ENCODE measurements at regions not wholly inside any gene's neighbourhood (a gene's known extent, or its start where the extent isn't known, plus 50 kb on each side); places are given as distances from the start of the nearest gene placed in this dataset.

- peaks cover 11% of the 10 kb centered on the region for H3K9me3 Mint-ChIP-seq
- H3K36me3 Mint-ChIP-seq, result no peaks in the 10 kb centered on the region
- no peak for DNase-seq
- no peaks in the 10 kb centered on the region for H3K4me1 Mint-ChIP-seq
- no peak overlapping the region for H3K27ac Mint-ChIP-seq
- no peak overlapping the region for H3K4me3 Mint-ChIP-seq
- H3K27me3 Mint-ChIP-seq, result no peaks in the 10 kb centered on the region
These were observed 295.8 kb downstream of the GABRB3 start for GRCh38 chr15:26477044-26477443.

GRCh38 chr15:26475554-26475953 lies 297.3 kb downstream of the GABRB3 start:
- peaks cover 12% of the 10 kb centered on the region for H3K9me3 Mint-ChIP-seq
- H3K4me3 Mint-ChIP-seq, result no peak overlapping the region
- no peaks in the 10 kb centered on the region for H3K27me3 Mint-ChIP-seq
- DNase-seq, result no peak
- no peak overlapping the region for H3K27ac Mint-ChIP-seq
- no peaks in the 10 kb centered on the region for H3K4me1 Mint-ChIP-seq
- H3K36me3 Mint-ChIP-seq, result no peaks in the 10 kb centered on the region

- no peak for DNase-seq
- Mint-ChIP-seq H3K27ac (no peak overlapping the region), H3K4me3 (no peak overlapping the region), H3K36me3 (no peaks in the 10 kb centered on the region), H3K9me3 (peaks cover 18% of the 10 kb centered on the region), H3K27me3 (no peaks in the 10 kb centered on the region), H3K4me1 (no peaks in the 10 kb centered on the region)
These were observed 300.2 kb downstream of the GABRB3 start for GRCh38 chr15:26472661-26473060.

GRCh38 chr15:26461847-26462608 lies 310.8 kb downstream of the GABRB3 start:
- H3K9me3 Mint-ChIP-seq, result peaks cover 17% of the 10 kb centered on the region

GRCh38 chr15:26460165-26460564 lies 312.7 kb downstream of the GABRB3 start:
- no peak for DNase-seq
- H3K9me3 Mint-ChIP-seq, result peaks cover 18% of the 10 kb centered on the region
- H3K27ac Mint-ChIP-seq, result no peak overlapping the region
- no peaks in the 10 kb centered on the region for H3K27me3 Mint-ChIP-seq
- no peak overlapping the region for H3K4me3 Mint-ChIP-seq
- H3K36me3 Mint-ChIP-seq, result no peaks in the 10 kb centered on the region
- no peaks in the 10 kb centered on the region for H3K4me1 Mint-ChIP-seq

More at GRCh38 chr15:26461847-26462608, 310.8 kb downstream of the GABRB3 start:
- Mint-ChIP-seq H3K27ac (no peak overlapping the region), H3K4me1 (no peaks in the 10 kb centered on the region), H3K4me3 (no peak overlapping the region), H3K27me3 (no peaks in the 10 kb centered on the region), H3K36me3 (no peaks in the 10 kb centered on the region)
- DNase-seq, result no peak

- Mint-ChIP-seq H3K9me3 (peaks cover 15% of the 10 kb centered on the region), H3K27me3 (no peaks in the 10 kb centered on the region), H3K4me3 (no peak overlapping the region), H3K36me3 (no peaks in the 10 kb centered on the region), H3K4me1 (no peaks in the 10 kb centered on the region), H3K27ac (no peak overlapping the region)
- DNase-seq, result no peak
These were observed 317.0 kb downstream of the GABRB3 start for GRCh38 chr15:26455828-26456227.

- H3K27me3 Mint-ChIP-seq, result no peaks in the 10 kb centered on the region
- H3K4me1 Mint-ChIP-seq, result no peaks in the 10 kb centered on the region
- peaks cover 13% of the 10 kb centered on the region for H3K9me3 Mint-ChIP-seq
- DNase-seq, result no peak
- H3K36me3 Mint-ChIP-seq, result no peaks in the 10 kb centered on the region
- no peak overlapping the region for H3K27ac Mint-ChIP-seq
- H3K4me3 Mint-ChIP-seq, result no peak overlapping the region
These were observed 319.0 kb downstream of the GABRB3 start for GRCh38 chr15:26453914-26454313.

GRCh38 chr15:26451995-26452394 lies 320.9 kb downstream of the GABRB3 start:
- H3K4me3 Mint-ChIP-seq, result no peak overlapping the region
- H3K27me3 Mint-ChIP-seq, result no peaks in the 10 kb centered on the region
- no peaks in the 10 kb centered on the region for H3K36me3 Mint-ChIP-seq
- no peak overlapping the region for H3K27ac Mint-ChIP-seq
- H3K4me1 Mint-ChIP-seq, result no peaks in the 10 kb centered on the region
- peaks cover 6% of the 10 kb centered on the region for H3K9me3 Mint-ChIP-seq
- DNase-seq, result no peak

GRCh38 chr15:26449291-26449690 lies 323.6 kb downstream of the GABRB3 start:
- Mint-ChIP-seq H3K9me3 (peaks cover 3% of the 10 kb centered on the region), H3K27me3 (no peaks in the 10 kb centered on the region), H3K27ac (no peak overlapping the region), H3K36me3 (no peaks in the 10 kb centered on the region), H3K4me1 (no peaks in the 10 kb centered on the region), H3K4me3 (no peak overlapping the region)
- no peak for DNase-seq

GRCh38 chr15:26443321-26443720 lies 329.5 kb downstream of the GABRB3 start:
- DNase-seq, result no peak
- Mint-ChIP-seq H3K36me3 (no peaks in the 10 kb centered on the region), H3K9me3 (no peaks in the 10 kb centered on the region), H3K27me3 (no peaks in the 10 kb centered on the region), H3K27ac (no peak overlapping the region), H3K4me3 (no peak overlapping the region), H3K4me1 (no peaks in the 10 kb centered on the region)

GRCh38 chr15:26442680-26443079 lies 330.2 kb downstream of the GABRB3 start:
- no peak overlapping the region for H3K4me3 Mint-ChIP-seq
- H3K27me3 Mint-ChIP-seq, result no peaks in the 10 kb centered on the region
- no peaks in the 10 kb centered on the region for H3K36me3 Mint-ChIP-seq
- H3K4me1 Mint-ChIP-seq, result no peaks in the 10 kb centered on the region
- no peak for DNase-seq
- no peak overlapping the region for H3K27ac Mint-ChIP-seq
- no peaks in the 10 kb centered on the region for H3K9me3 Mint-ChIP-seq

GRCh38 chr15:26439681-26440080 lies 333.2 kb downstream of the GABRB3 start:
- no peak overlapping the region for H3K4me3 Mint-ChIP-seq
- H3K9me3 Mint-ChIP-seq, result no peaks in the 10 kb centered on the region
- H3K36me3 Mint-ChIP-seq, result no peaks in the 10 kb centered on the region
- H3K27ac Mint-ChIP-seq, result no peak overlapping the region
- no peak for DNase-seq
- no peaks in the 10 kb centered on the region for H3K27me3 Mint-ChIP-seq
- no peaks in the 10 kb centered on the region for H3K4me1 Mint-ChIP-seq

GRCh38 chr15:26438718-26439117 lies 334.1 kb downstream of the GABRB3 start:
- no peaks in the 10 kb centered on the region for H3K27me3 Mint-ChIP-seq
- H3K27ac Mint-ChIP-seq, result no peak overlapping the region
- H3K4me3 Mint-ChIP-seq, result no peak overlapping the region
- H3K4me1 Mint-ChIP-seq, result no peaks in the 10 kb centered on the region
- no peaks in the 10 kb centered on the region for H3K9me3 Mint-ChIP-seq
- DNase-seq, result no peak
- H3K36me3 Mint-ChIP-seq, result no peaks in the 10 kb centered on the region

GRCh38 chr15:26438316-26438715 lies 334.6 kb downstream of the GABRB3 start:
- Mint-ChIP-seq H3K4me3 (no peak overlapping the region), H3K4me1 (no peaks in the 10 kb centered on the region), H3K27me3 (no peaks in the 10 kb centered on the region), H3K9me3 (no peaks in the 10 kb centered on the region), H3K27ac (no peak overlapping the region), H3K36me3 (no peaks in the 10 kb centered on the region)
- no peak for DNase-seq

GRCh38 chr15:26433818-26434217 lies 339.0 kb downstream of the GABRB3 start:
- Mint-ChIP-seq H3K9me3 (peaks cover 3% of the 10 kb centered on the region), H3K27ac (no peak overlapping the region), H3K27me3 (peaks cover 4% of the 10 kb centered on the region), H3K4me1 (no peaks in the 10 kb centered on the region), H3K36me3 (no peaks in the 10 kb centered on the region), H3K4me3 (no peak overlapping the region)
- no peak for DNase-seq

- no peak overlapping the region for H3K4me3 Mint-ChIP-seq
- H3K27ac Mint-ChIP-seq, result no peak overlapping the region
- no peaks in the 10 kb centered on the region for H3K36me3 Mint-ChIP-seq
- DNase-seq, result no peak
- no peaks in the 10 kb centered on the region for H3K4me1 Mint-ChIP-seq
- peaks cover 3% of the 10 kb centered on the region for H3K9me3 Mint-ChIP-seq
- H3K27me3 Mint-ChIP-seq, result peaks cover 4% of the 10 kb centered on the region
These were observed 339.8 kb downstream of the GABRB3 start for GRCh38 chr15:26433060-26433459.

Data from activated naive CD8-positive, alpha-beta T cell treated with anti-CD3 and anti-CD28 coated beads for 36 hours (primary cell).